GM23248 (cell line): ENCODE measurements at regions not wholly inside any gene's neighbourhood (a gene's known extent, or its start where the extent isn't known, plus 50 kb on each side); places are given as distances from the start of the nearest gene placed in this dataset.

Experiments used
- EZH2 ChIP-seq: fragments of 200-600 bp; sonication (generic); IDR thresholded peaks from 2 replicates; pipeline ENCODE4 v1.6.1; 2018; ENCODE audit warnings: antibody characterized with exemption, mild to moderate bottlenecking; ENCODE audit not compliant: insufficient read depth, poor library complexity, severe bottlenecking
- EZH2phosphoT487 ChIP-seq: fragments of 200-600 bp; sonication (generic); IDR thresholded peaks from 2 replicates; pipeline ENCODE4 v1.6.1; 2018; ENCODE audit warnings: antibody characterized with exemption, moderate library complexity, mild to moderate bottlenecking, low read depth; ENCODE audit not compliant: insufficient read depth

DNA sequence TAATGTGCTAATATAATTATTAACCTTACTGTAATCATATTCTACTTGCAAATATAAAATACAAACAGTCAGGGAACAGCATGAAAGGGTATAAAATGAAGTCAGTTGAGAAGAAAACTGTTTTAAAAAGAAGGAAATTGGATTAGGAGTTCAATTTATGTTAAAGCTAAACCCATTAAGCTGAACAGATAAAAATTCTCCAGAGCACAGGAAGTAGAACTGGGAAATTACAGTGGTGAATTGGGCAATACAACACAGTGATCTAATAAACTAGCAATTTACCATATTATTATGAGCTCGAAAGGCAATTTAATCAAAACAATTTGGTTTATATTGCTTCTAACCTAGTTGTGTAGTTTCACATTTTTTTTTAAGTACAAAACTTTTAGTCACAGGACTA, 407.4 kb upstream of the RGS17 start:
- no peak for TF ChIP-seq EZH2
- no peak for TF ChIP-seq EZH2phosphoT487
